ENCODE measurements at regions not wholly inside any gene's neighbourhood (a gene's known extent, or its start where the extent isn't known, plus 50 kb on each side); places are given as distances from the start of the nearest gene placed in this dataset.

DNA sequence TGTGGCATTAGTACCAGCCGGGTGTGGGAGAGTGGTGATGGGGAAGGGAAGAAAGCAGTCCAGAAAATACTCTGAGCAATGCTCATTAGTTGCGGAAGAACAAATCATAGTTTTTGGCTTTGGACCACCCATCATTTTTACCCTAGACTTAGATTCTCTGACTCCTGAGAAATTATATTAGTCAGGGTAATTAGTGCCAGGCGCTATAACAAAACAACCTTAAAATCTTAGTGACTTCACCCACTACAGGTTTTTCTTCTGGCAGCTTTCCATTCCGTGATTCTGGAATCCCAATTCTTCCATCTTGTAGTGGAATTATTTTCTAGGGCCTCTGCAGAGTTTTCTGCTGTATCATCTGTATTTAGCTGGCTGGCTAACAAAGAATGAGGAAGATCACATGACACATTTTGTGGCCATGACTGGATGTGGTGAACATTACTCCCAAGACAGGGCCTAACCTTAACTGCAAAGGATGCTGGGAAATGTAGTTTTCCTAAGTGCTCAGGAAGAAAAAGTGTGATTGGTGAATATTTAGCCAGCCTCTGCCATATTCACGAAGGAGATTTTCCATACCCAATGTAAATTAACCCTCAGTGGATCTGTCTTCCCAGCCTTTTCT lies 373.0 kb upstream of the MEF2C start:
- TF ChIP-seq SPI1 (IDR thresholded peaks at IDR 0.05; ENCODE audit: borderline replicate concordance, low read depth) (no peak), POLR2AphosphoS5 (IDR thresholded peaks at IDR 0.05; ENCODE audit: low read depth) (no peak), GABPA (IDR thresholded peaks at IDR 0.05; ENCODE audit: low read depth) (no peak)
- TF ChIP-seq, protein P1, sequence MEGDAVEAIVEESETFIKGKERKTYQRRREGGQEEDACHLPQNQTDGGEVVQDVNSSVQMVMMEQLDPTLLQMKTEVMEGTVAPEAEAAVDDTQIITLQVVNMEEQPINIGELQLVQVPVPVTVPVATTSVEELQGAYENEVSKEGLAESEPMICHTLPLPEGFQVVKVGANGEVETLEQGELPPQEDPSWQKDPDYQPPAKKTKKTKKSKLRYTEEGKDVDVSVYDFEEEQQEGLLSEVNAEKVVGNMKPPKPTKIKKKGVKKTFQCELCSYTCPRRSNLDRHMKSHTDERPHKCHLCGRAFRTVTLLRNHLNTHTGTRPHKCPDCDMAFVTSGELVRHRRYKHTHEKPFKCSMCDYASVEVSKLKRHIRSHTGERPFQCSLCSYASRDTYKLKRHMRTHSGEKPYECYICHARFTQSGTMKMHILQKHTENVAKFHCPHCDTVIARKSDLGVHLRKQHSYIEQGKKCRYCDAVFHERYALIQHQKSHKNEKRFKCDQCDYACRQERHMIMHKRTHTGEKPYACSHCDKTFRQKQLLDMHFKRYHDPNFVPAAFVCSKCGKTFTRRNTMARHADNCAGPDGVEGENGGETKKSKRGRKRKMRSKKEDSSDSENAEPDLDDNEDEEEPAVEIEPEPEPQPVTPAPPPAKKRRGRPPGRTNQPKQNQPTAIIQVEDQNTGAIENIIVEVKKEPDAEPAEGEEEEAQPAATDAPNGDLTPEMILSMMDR (IDR thresholded peaks at IDR 0.05; ENCODE audit: insufficient read depth, low read length): no peak
- peak; percentile 1 to 8 for DNase-seq (ENCODE audit: low read depth in 1 of 2, low spot score in 1 of 2)
- Histone ChIP-seq H3K4me3 (replicated peaks; ENCODE audit: insufficient read depth, low read length) (no peak overlapping the region), H3K27me3 (ENCODE audit: insufficient read depth, poor library complexity, severe bottlenecking) (no peaks in the 10 kb centered on the region), H3K27ac (replicated peaks) (no peak overlapping the region)

GRCh38 chr5:89253666-89254352 lies 370.8 kb upstream of the MEF2C start:
- Histone ChIP-seq H3K4me3 (replicated peaks; ENCODE audit: insufficient read depth, low read length) (no peak overlapping the region), H3K27ac (replicated peaks) (no peak overlapping the region), H3K27me3 (ENCODE audit: insufficient read depth, poor library complexity, severe bottlenecking) (no peaks in the 10 kb centered on the region)
- TF ChIP-seq POLR2AphosphoS5 (IDR thresholded peaks at IDR 0.05; ENCODE audit: low read depth) (no peak), SPI1 (IDR thresholded peaks at IDR 0.05; ENCODE audit: borderline replicate concordance, low read depth) (no peak), GABPA (IDR thresholded peaks at IDR 0.05; ENCODE audit: low read depth) (no peak)
- TF ChIP-seq, protein P2, sequence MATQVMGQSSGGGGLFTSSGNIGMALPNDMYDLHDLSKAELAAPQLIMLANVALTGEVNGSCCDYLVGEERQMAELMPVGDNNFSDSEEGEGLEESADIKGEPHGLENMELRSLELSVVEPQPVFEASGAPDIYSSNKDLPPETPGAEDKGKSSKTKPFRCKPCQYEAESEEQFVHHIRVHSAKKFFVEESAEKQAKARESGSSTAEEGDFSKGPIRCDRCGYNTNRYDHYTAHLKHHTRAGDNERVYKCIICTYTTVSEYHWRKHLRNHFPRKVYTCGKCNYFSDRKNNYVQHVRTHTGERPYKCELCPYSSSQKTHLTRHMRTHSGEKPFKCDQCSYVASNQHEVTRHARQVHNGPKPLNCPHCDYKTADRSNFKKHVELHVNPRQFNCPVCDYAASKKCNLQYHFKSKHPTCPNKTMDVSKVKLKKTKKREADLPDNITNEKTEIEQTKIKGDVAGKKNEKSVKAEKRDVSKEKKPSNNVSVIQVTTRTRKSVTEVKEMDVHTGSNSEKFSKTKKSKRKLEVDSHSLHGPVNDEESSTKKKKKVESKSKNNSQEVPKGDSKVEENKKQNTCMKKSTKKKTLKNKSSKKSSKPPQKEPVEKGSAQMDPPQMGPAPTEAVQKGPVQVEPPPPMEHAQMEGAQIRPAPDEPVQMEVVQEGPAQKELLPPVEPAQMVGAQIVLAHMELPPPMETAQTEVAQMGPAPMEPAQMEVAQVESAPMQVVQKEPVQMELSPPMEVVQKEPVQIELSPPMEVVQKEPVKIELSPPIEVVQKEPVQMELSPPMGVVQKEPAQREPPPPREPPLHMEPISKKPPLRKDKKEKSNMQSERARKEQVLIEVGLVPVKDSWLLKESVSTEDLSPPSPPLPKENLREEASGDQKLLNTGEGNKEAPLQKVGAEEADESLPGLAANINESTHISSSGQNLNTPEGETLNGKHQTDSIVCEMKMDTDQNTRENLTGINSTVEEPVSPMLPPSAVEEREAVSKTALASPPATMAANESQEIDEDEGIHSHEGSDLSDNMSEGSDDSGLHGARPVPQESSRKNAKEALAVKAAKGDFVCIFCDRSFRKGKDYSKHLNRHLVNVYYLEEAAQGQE (IDR thresholded peaks at IDR 0.05; ENCODE audit: insufficient replicate concordance, low read depth): no peak
- TF ChIP-seq, protein P1 (IDR thresholded peaks at IDR 0.05; ENCODE audit: insufficient read depth, low read length): no peak
- DNase-seq (ENCODE audit: low read depth in 1 of 2, low spot score in 1 of 2): no peak

DNA sequence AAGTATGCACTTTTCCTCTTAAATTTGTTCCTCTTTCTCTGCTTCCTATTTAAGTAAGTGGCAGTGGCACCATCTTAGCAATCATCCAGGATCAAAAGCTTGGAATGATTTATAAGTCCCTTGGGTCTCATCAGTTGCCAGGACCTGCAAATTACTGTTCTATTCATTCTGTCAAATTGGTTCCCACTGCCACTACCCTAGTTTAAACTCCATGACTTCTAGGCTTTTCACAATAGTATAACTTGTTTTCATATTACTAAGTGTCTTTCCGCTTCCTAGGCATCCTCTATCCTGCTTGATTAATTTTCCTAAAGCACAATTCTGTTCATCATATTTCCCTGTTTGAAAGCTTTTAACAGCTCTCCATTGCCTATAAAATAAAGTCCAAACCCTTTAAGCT lies 363.9 kb upstream of the MEF2C start:
- Histone ChIP-seq H3K27me3 (ENCODE audit: insufficient read depth, poor library complexity, severe bottlenecking) (no peaks in the 10 kb centered on the region), H3K4me3 (replicated peaks; ENCODE audit: insufficient read depth, low read length) (no peak overlapping the region), H3K27ac (replicated peaks) (no peak overlapping the region)
- DNase-seq (ENCODE audit: low read depth in 1 of 2, low spot score in 1 of 2): no peak
- TF ChIP-seq GABPA (IDR thresholded peaks at IDR 0.05; ENCODE audit: low read depth) (no peak), POLR2AphosphoS5 (IDR thresholded peaks at IDR 0.05; ENCODE audit: low read depth) (no peak), SPI1 (IDR thresholded peaks at IDR 0.05; ENCODE audit: borderline replicate concordance, low read depth) (no peak)
- TF ChIP-seq, protein P1 (IDR thresholded peaks at IDR 0.05; ENCODE audit: insufficient read depth, low read length): no peak
- TF ChIP-seq, protein P2 (IDR thresholded peaks at IDR 0.05; ENCODE audit: insufficient replicate concordance, low read depth): no peak
